Esophagus squamous epithelium (tissue), 4 donors: ENCODE measurements at regions not wholly inside any gene's neighbourhood (a gene's known extent, or its start where the extent isn't known, plus 50 kb on each side); places are given as distances from the start of the nearest gene placed in this dataset.

Source experiments
- CTCF ChIP-seq, 6 experiments: fragments of 450-650 bp in 4 of 6; fragments of 200-600 bp in 2 of 6; sonication (generic) in 2 of 6; IDR thresholded peaks; one replicate each; pipeline ENCODE4 v1.5.1; 2016 to 2019; ENCODE audit warnings: antibody characterized with exemption in 6 of 6, mild to moderate bottlenecking in 4 of 6, moderate library complexity in 4 of 6
- POLR2A ChIP-seq, 4 donors: fragments of 450-650 bp; IDR thresholded peaks; one replicate each; pipeline ENCODE4 v1.6.1; 2017; ENCODE audit warnings: antibody characterized with exemption in 4 of 4, mild to moderate bottlenecking in 4 of 4, moderate library complexity in 3 of 4

- no peak for TF ChIP-seq POLR2A (IDR thresholded peaks at IDR 0.05)
- no peak for TF ChIP-seq CTCF (IDR thresholded peaks at IDR 0.05)
These were observed 231.0 kb upstream of the KAZN start for GRCh38 chr1:14367451-14367850.
